ENCODE measurements at regions not wholly inside any gene's neighbourhood (a gene's known extent, or its start where the extent isn't known, plus 50 kb on each side); places are given as distances from the start of the nearest gene placed in this dataset.
"Not testable (repeated sequence)": the region's sequence is repeated elsewhere in the genome, so short reads cannot be mapped to it uniquely, and the experiment has no call there.

DNA sequence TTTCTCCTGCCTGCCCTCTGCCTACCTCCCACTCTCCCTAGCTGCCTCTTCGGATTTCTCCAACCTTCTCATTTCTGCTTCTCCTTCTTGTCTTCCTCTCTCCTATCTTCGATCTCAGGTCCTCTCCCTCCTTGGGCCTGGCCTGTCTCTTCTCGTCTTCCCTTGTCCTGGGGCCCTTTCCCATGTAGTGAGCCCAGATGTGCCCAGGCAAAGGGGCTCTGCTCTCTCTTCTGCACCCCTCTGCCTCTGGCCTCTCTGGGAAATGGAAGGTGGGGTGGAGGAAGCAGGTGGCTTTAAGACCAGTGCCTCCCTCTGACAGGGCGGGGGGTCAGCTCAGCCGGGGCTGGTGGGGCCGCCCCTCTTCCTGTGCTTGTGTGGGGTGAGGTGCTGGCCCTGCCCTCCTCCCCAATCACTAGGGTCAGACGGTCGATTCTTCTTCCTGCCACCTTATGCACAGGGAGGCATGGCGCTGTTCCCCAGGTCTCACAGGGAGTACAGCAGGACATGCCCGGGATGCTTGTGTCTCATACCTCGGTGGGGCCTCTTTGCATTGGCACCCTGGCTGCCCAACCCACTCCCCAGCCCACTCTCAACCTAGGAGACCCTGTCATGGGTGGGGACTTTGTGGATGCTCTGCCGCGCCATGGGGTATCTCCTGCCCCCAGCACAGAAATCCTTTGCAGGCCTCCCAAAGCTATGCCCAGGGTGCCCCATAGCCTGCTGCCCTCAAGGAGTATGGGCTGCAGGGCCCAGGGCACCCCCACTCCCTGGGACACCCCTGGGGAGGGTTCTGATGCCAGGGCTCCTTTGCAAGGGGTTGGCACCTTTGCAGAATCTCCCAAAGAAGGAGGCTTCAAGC lies 213.8 kb upstream of the HAAO start:
- no peak overlapping the region for H3K4me3 ChIP-seq (ENCODE audit: low read length)
- TF ChIP-seq, protein P1, sequence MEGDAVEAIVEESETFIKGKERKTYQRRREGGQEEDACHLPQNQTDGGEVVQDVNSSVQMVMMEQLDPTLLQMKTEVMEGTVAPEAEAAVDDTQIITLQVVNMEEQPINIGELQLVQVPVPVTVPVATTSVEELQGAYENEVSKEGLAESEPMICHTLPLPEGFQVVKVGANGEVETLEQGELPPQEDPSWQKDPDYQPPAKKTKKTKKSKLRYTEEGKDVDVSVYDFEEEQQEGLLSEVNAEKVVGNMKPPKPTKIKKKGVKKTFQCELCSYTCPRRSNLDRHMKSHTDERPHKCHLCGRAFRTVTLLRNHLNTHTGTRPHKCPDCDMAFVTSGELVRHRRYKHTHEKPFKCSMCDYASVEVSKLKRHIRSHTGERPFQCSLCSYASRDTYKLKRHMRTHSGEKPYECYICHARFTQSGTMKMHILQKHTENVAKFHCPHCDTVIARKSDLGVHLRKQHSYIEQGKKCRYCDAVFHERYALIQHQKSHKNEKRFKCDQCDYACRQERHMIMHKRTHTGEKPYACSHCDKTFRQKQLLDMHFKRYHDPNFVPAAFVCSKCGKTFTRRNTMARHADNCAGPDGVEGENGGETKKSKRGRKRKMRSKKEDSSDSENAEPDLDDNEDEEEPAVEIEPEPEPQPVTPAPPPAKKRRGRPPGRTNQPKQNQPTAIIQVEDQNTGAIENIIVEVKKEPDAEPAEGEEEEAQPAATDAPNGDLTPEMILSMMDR (conservative IDR thresholded peaks at IDR 0.05; ENCODE audit: low read length) = no peak
- DNase-seq (ENCODE audit: low read depth) = no peak

- DNase-seq (ENCODE audit: low read depth) = no peak
- TF ChIP-seq, protein P1 (conservative IDR thresholded peaks at IDR 0.05; ENCODE audit: low read length) = no peak
- no peak overlapping the region for H3K4me3 ChIP-seq (ENCODE audit: low read length)
Measured at GRCh38 chr2:43005245-43005974, 213.0 kb upstream of the HAAO start.

GRCh38 chr2:43004879-43005244 lies 212.5 kb upstream of the HAAO start:
- H3K4me3 ChIP-seq (ENCODE audit: low read length) = no peak overlapping the region
- no peak for DNase-seq (ENCODE audit: low read depth)
- TF ChIP-seq, protein P1 (conservative IDR thresholded peaks at IDR 0.05; ENCODE audit: low read length) = no peak

DNA sequence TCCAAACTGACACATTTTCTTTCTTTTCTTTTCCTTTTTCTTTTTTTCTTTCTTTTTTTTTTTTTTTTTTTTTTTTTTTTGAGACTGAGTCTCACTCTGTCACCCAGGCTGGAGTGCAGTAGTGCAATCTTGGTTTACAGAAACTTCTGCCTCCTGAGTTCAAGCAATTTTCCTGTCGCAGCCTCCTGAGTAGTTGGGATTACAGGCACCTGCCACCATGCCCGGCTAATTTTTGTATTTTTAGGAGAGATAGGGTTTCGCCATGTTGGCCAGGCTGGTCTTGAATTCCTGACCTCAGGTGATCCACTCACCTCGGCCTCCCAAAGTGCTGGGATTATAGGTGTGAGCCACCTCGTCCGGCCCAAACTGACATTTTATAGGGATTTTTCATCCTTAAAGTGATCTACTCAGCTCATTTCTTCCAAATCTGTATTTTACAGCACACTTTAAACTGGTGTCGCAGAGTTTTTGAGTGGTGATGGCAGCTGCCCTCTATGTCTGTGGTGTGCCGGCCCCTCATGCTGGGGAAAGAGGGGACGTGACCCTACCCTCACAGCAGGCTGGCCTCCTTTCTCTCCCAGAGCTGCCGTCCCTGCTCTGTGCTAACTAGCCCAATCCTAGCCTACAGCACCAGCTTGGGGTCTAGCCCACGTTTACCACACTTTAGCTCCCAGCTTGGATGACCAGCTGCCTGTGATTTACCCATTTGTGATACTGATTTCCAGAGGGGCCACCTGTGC lies 211.9 kb upstream of the HAAO start:
- not testable (repeated sequence) for DNase-seq (ENCODE audit: low read depth); H3K4me3 ChIP-seq (ENCODE audit: low read length)

- no peak for DNase-seq (ENCODE audit: low read depth)
- H3K4me3 ChIP-seq (ENCODE audit: low read length) = no peak overlapping the region
- TF ChIP-seq, protein P1 (conservative IDR thresholded peaks at IDR 0.05; ENCODE audit: low read length) = no peak
Measured at GRCh38 chr2:43003702-43004101, 211.3 kb upstream of the HAAO start.

DNA sequence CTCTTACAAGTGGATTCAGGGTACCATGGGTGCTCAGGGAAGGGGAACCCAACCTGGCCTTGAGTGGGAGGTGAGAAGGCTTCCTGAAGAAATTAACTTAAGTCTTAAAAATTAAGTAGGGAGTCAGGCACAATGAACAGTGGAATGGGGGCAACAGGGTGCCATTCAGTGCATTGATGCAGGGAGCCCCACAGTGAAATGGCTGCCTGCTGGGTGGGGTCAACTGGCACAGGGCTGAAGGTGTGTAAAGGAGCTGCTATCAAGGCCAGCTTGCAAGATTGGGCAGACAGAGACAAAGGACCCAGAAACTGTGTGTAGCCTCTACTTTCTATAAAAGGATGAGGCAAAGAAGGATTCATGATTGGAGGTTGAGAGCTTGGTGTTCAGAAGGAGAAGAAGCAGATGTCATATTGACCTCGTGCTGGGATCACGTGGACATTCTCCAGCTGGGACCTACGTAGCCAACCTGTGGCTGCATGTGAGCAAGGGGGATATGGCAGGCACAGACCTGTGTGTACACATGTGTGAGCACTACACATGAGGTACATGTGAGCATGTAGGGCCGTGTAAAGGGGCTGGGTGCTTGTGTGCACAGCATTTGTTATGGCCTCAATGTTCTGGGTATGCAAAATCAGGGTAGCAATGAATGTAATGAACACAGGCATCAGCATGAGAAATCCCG lies 209.5 kb upstream of the HAAO start:
- H3K4me3 ChIP-seq (ENCODE audit: low read length) = no peak overlapping the region
- no peak for DNase-seq (ENCODE audit: low read depth)
- TF ChIP-seq, protein P1 (conservative IDR thresholded peaks at IDR 0.05; ENCODE audit: low read length) = no peak

DNA sequence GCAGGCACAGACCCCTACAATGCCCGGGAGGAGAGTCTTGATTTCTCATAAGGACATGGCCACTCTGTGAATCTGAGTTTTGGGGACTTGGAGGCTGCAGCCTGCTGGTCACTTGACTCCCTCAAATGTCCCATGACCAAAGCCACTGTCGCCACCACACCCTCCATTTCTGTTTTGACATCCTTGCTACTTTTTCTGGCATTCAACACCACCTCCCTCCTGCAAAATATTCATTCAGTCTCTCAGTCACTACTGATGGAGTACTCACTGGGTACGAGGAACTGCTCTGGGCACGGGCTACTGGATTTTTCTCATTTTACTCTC lies 208.6 kb upstream of the HAAO start:
- no peak for DNase-seq (ENCODE audit: low read depth)
- TF ChIP-seq, protein P1 (conservative IDR thresholded peaks at IDR 0.05; ENCODE audit: low read length) = no peak
- H3K4me3 ChIP-seq (ENCODE audit: low read length) = no peak overlapping the region
